Ammon's horn (tissue), 1 donor: ENCODE measurements at regions not wholly inside any gene's neighbourhood (a gene's known extent, or its start where the extent isn't known, plus 50 kb on each side); places are given as distances from the start of the nearest gene placed in this dataset.
A peak's percentile ranks its signal among the peaks of the same experiment; 100 is the strongest.
"Not testable (repeated sequence)": the region's sequence is repeated elsewhere in the genome, so short reads cannot be mapped to it uniquely, and the experiment has no call there.

ENCODE experiments used
- DNase-seq: peaks from one replicate; pipeline ENCODE4 v3.0.0-alpha.2; 2016; ENCODE audit warnings: low spot score

- DNase-seq: no peak
Measured at GRCh38 chr12:19771858-19772257, 332.6 kb downstream of the AEBP2 start.

- no peak for DNase-seq
Measured at GRCh38 chr12:19772776-19773175, 333.5 kb downstream of the AEBP2 start.

- DNase-seq: no peak
Measured at GRCh38 chr12:19775241-19775640, 335.9 kb downstream of the AEBP2 start.

- DNase-seq: not testable (repeated sequence)
Measured at GRCh38 chr12:19775976-19776375, 336.7 kb downstream of the AEBP2 start.

- DNase-seq: no peak
Measured at GRCh38 chr12:19778172-19778571, 338.9 kb downstream of the AEBP2 start.

- peak; percentile 7 for DNase-seq
Measured at GRCh38 chr12:19778797-19779196, 339.5 kb downstream of the AEBP2 start.

GRCh38 chr12:19779395-19780056 lies 340.2 kb downstream of the AEBP2 start:
- peak; percentile 6 for DNase-seq

- no peak for DNase-seq
Measured at GRCh38 chr12:19780460-19780859, 341.2 kb downstream of the AEBP2 start.

GRCh38 chr12:19783547-19784444 lies 344.5 kb downstream of the AEBP2 start:
- no peak for DNase-seq

GRCh38 chr12:19792028-19792427 lies 352.7 kb downstream of the AEBP2 start:
- no peak for DNase-seq

- no peak for DNase-seq
Measured at GRCh38 chr12:19794116-19794515, 354.8 kb downstream of the AEBP2 start.

GRCh38 chr12:19799216-19799615 lies 359.9 kb downstream of the AEBP2 start:
- DNase-seq: no peak

GRCh38 chr12:19799895-19800602 lies 360.8 kb downstream of the AEBP2 start:
- DNase-seq: no peak

GRCh38 chr12:19800884-19801283 lies 361.6 kb downstream of the AEBP2 start:
- no peak for DNase-seq

- DNase-seq: no peak
Measured at GRCh38 chr12:19801941-19802340, 362.6 kb downstream of the AEBP2 start.

GRCh38 chr12:19802915-19803314 lies 363.6 kb downstream of the AEBP2 start:
- DNase-seq: no peak

- no peak for DNase-seq
Measured at GRCh38 chr12:19804737-19805136, 365.4 kb downstream of the AEBP2 start.

GRCh38 chr12:19808371-19808770 lies 369.1 kb downstream of the AEBP2 start:
- DNase-seq: no peak

- no peak for DNase-seq
Measured at GRCh38 chr12:19810213-19810612, 370.9 kb downstream of the AEBP2 start.

GRCh38 chr12:19811922-19812321 lies 372.6 kb downstream of the AEBP2 start:
- no peak for DNase-seq

GRCh38 chr12:19819231-19819630 lies 379.9 kb downstream of the AEBP2 start:
- no peak for DNase-seq

- DNase-seq: no peak
Measured at GRCh38 chr12:19822476-19822875, 383.2 kb downstream of the AEBP2 start.

- not testable (repeated sequence) for DNase-seq
Measured at GRCh38 chr12:19823326-19823725, 384.0 kb downstream of the AEBP2 start.
